CD4-positive, alpha-beta memory T cell (primary cell): ENCODE measurements at regions not wholly inside any gene's neighbourhood (a gene's known extent, or its start where the extent isn't known, plus 50 kb on each side); places are given as distances from the start of the nearest gene placed in this dataset.

Experiments
- CTCF ChIA-PET: fragments of 350-600 bp; sonication (Branson Sonifier 250); formaldehyde crosslinking; loops from one replicate; lab custom pipeline; 2021; ENCODE audit warnings: inconsistent platforms; ENCODE audit not compliant: partially characterized antibody; lab: Charles Lee
- POLR2A ChIA-PET: fragments of 350-600 bp; sonication (Branson Sonifier 250); formaldehyde crosslinking; loops from one replicate; lab custom pipeline; 2021; ENCODE audit not compliant: partially characterized antibody; lab: Charles Lee
- DNase-seq, 5 donors: peaks; one replicate each; pipeline versions ENCODE4 v3.0.0 to v3.0.0-alpha.2; 2020 to 2022; ENCODE audit warnings: mixed read lengths in 1 of 5
- H3K27ac ChIP-seq: one replicate; pipeline ENCODE4 v1.7.0; 2013; ENCODE audit warnings: low read depth, low read length
- H3K27me3 ChIP-seq: 2 replicates; pipeline ENCODE4 v1.7.0; 2013; ENCODE audit warnings: mild to moderate bottlenecking, low read length, moderate library complexity; ENCODE audit not compliant: insufficient read depth
- H3K36me3 ChIP-seq: 2 replicates; pipeline ENCODE4 v1.7.0; 2013; ENCODE audit warnings: mild to moderate bottlenecking, low read length, moderate library complexity; ENCODE audit not compliant: insufficient read depth
- H3K4me1 ChIP-seq: 2 replicates; pipeline ENCODE4 v1.7.0; 2013; ENCODE audit warnings: mild to moderate bottlenecking, low read length, moderate library complexity; ENCODE audit not compliant: insufficient read depth
- H3K4me3 ChIP-seq, 2 donors: one replicate each; pipeline ENCODE4 v1.7.0; 2013; ENCODE audit warnings: low read length in 2 of 2, mild to moderate bottlenecking in 1 of 2
- H3K9me3 ChIP-seq, 2 donors: one replicate each; pipeline ENCODE4 v1.7.0; 2013; ENCODE audit warnings: low read length in 2 of 2, control low read depth in 1 of 2; ENCODE audit not compliant: control insufficient read depth in 1 of 2
- H3K27ac Mint-ChIP-seq, 7 donors: one replicate each; pipeline ENCODE4 v1.8.0; 2020 to 2021; ENCODE audit warnings: mixed read lengths in 7 of 7, mild to moderate bottlenecking in 6 of 7, inconsistent platforms in 3 of 7, moderate library complexity in 3 of 7
- H3K27me3 Mint-ChIP-seq, 2 donors: one replicate each; pipeline ENCODE4 v1.8.0; 2020 to 2021; ENCODE audit warnings: mixed read lengths in 2 of 2
- H3K36me3 Mint-ChIP-seq, 2 donors: one replicate each; pipeline ENCODE4 v1.8.0; 2020 to 2021; ENCODE audit warnings: mixed read lengths in 2 of 2, inconsistent platforms in 1 of 2, mild to moderate bottlenecking in 1 of 2
- H3K4me1 Mint-ChIP-seq, 4 donors: one replicate each; pipeline ENCODE4 v1.8.0; 2020 to 2021; ENCODE audit warnings: mixed read lengths in 4 of 4, mild to moderate bottlenecking in 1 of 4
- H3K4me3 Mint-ChIP-seq, 8 donors: one replicate each; pipeline ENCODE4 v1.8.0; 2020 to 2021; ENCODE audit warnings: mixed read lengths in 8 of 8, mild to moderate bottlenecking in 7 of 8, moderate library complexity in 6 of 8, inconsistent platforms in 3 of 8
- H3K9me3 Mint-ChIP-seq, 8 donors: one replicate each; pipeline ENCODE4 v1.8.0; 2020 to 2021; ENCODE audit warnings: mixed read lengths in 8 of 8, mild to moderate bottlenecking in 5 of 8, inconsistent platforms in 3 of 8, moderate library complexity in 1 of 8
- intact Hi-C: fragments of 100-400 bp; cut with micrococcal nuclease; formaldehyde crosslinking; loops from one replicate; pipeline ENCODE4 v1.15.1; 2023

DNA sequence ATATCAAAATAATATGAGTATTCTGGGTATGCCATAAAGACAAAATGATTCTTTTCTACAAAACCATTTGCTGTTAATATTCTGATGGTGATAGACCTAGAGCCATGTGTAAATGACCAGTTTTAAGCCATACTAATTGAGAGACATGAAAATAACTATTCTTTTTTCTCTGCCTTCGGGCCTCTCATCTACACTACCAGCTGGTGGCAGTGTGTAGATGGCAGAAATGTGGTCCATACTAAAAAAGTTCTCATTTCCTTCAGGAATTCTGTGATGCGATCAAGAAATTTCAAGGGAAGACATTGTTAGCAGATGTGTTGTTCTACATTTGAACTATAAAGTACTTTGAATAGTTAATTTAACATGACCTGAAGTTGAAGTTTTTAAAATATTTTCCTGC lies 485.2 kb downstream of the TRIB2 start:
- no peak overlapping the region for H3K27ac Mint-ChIP-seq
- H3K27me3 Mint-ChIP-seq: peaks cover 0 to 6% of the 10 kb centered on the region in 2 donors
- Histone ChIP-seq H3K27ac (no peak overlapping the region), H3K27me3 (no peaks in the 10 kb centered on the region), H3K4me1 (no peaks in the 10 kb centered on the region), H3K36me3 (no peaks in the 10 kb centered on the region), H3K9me3 (no peaks in the 10 kb centered on the region), H3K4me3 (no peak overlapping the region)
- intact Hi-C loops: no loop called here
- no peaks in the 10 kb centered on the region for H3K4me1 Mint-ChIP-seq
- H3K36me3 Mint-ChIP-seq: no peaks in the 10 kb centered on the region
- no peak overlapping the region for H3K4me3 Mint-ChIP-seq
- peaks cover 0 to 5% (median 0%) of the 10 kb centered on the region in 8 donors for H3K9me3 Mint-ChIP-seq
- no peak for DNase-seq
- ChIA-PET POLR2A (no interaction called here), CTCF (no interaction called here)

DNA sequence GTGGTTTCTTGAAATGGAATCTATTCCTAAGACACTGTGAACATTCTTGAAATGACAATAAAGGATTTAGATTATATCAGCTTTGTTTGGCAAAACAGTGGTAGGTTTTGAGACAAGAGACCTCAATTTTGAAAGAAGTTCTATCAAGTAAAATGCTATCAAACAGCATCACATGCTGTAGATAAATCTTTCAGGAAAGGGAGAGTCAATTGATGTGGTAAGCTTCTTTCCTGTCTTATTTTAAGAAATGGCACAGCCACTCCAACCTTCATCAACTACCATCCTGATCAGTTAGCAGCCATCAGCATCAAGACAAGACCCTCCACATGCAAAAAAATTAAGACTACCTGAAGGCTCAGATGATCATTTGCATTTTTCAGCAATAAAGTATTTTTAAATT lies 495.4 kb downstream of the TRIB2 start:
- no peak overlapping the region for H3K27ac Mint-ChIP-seq
- Histone ChIP-seq H3K4me3 (no peak overlapping the region), H3K36me3 (no peaks in the 10 kb centered on the region), H3K9me3 (no peaks in the 10 kb centered on the region), H3K27ac (no peak overlapping the region), H3K4me1 (no peaks in the 10 kb centered on the region), H3K27me3 (no peaks in the 10 kb centered on the region)
- ChIA-PET POLR2A (no interaction called here), CTCF (no interaction called here)
- no peaks in the 10 kb centered on the region for H3K36me3 Mint-ChIP-seq
- H3K4me3 Mint-ChIP-seq: no peak overlapping the region
- peaks cover 0 to 15% (median 5%) of the 10 kb centered on the region in 8 donors for H3K9me3 Mint-ChIP-seq
- peaks cover 0 to 10% (median 5%) of the 10 kb centered on the region in 4 donors for H3K4me1 Mint-ChIP-seq
- intact Hi-C loops: no loop called here
- peaks cover 0 to 2% of the 10 kb centered on the region in 2 donors for H3K27me3 Mint-ChIP-seq
- DNase-seq: no peak

DNA sequence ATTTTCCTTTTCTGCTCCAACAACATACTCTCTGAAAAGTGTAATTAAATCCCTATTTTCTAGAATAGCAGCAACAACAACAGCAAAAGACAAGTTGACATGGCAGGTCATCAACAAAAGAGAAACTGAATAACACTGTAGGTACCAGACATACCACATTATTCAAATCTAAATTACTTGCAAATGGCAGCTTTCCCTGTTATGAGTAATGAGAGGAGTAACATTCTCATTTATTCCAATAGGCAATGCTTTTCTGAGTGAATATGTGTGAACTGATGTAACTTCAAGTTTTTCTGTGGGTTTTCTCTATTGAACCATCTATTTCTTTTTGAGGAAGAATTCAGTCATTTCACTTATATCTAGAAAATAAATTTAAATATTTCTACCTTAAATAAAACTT lies 501.5 kb downstream of the TRIB2 start:
- ChIA-PET POLR2A (no interaction called here), CTCF (no interaction called here)
- Histone ChIP-seq H3K27ac (no peak overlapping the region), H3K4me3 (no peak overlapping the region), H3K9me3 (no peaks in the 10 kb centered on the region), H3K27me3 (no peaks in the 10 kb centered on the region), H3K36me3 (no peaks in the 10 kb centered on the region), H3K4me1 (no peaks in the 10 kb centered on the region)
- Mint-ChIP-seq H3K4me3 (no peak overlapping the region), H3K4me1 (no peaks in the 10 kb centered on the region), H3K9me3 (peaks cover 0 to 13% (median 5%) of the 10 kb centered on the region in 8 donors), H3K36me3 (no peaks in the 10 kb centered on the region), H3K27ac (no peak overlapping the region), H3K27me3 (peaks cover 0 to 7% of the 10 kb centered on the region in 2 donors)
- intact Hi-C loops: no loop called here
- DNase-seq: no peak

DNA sequence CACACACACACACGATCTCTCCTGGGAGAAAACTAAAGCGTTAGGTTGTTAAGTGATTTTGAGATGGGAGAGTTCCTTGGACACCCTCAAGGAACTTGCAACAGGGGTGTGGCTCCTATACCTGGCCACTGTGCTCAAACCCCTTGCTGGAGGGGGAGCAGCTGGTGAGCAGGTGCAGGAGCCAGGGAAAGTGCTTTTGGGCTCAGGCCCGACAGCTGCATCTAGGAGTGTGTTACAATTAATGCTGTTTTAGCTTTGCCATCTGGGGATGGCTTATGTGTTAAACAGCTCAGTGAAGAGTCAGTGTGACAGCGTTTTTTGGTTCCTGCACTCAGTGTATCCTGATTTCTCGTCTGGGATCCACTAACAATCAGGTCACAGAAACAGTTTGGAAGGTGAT lies 510.8 kb downstream of the TRIB2 start:
- Mint-ChIP-seq H3K4me1 (no peaks in the 10 kb centered on the region), H3K4me3 (no peak overlapping the region), H3K9me3 (no peaks in the 10 kb centered on the region), H3K27ac (no peak overlapping the region), H3K36me3 (no peaks in the 10 kb centered on the region), H3K27me3 (peaks cover 4 to 7% of the 10 kb centered on the region in 2 donors)
- Histone ChIP-seq H3K27ac (no peak overlapping the region), H3K4me1 (no peaks in the 10 kb centered on the region), H3K4me3 (no peak overlapping the region), H3K27me3 (no peaks in the 10 kb centered on the region), H3K36me3 (no peaks in the 10 kb centered on the region), H3K9me3 (no peaks in the 10 kb centered on the region)
- DNase-seq: no peak
- intact Hi-C loops: no loop called here
- ChIA-PET POLR2A (no interaction called here), CTCF (no interaction called here)

DNA sequence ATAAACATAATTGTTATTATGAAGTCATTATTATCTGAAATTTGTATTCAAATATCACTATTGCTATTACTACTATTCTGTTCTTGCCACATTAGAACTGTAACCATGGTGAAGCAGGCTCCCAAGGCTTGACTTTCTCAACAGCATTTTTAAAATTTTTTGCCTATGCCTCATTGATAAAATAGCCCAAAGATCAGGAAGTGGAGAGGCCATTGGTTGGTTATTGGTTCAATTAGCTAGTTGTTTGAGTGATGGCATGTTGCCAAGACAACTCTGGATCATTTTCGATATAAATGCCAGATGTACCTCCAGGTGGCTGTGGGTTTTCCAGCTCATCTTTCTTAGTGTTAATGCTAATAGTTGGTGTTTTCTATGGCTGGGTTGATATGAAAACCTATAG lies 513.5 kb downstream of the TRIB2 start:
- DNase-seq: no peak
- no peaks in the 10 kb centered on the region for H3K27me3 ChIP-seq
- no peaks in the 10 kb centered on the region for H3K4me1 ChIP-seq
- no peaks in the 10 kb centered on the region for H3K9me3 Mint-ChIP-seq
- no peaks in the 10 kb centered on the region for H3K36me3 ChIP-seq
- no peak overlapping the region for H3K27ac ChIP-seq
- intact Hi-C loops: no loop called here
- POLR2A ChIA-PET: no interaction called here
- CTCF ChIA-PET: no interaction called here
- H3K4me1 Mint-ChIP-seq: no peaks in the 10 kb centered on the region
- H3K4me3 Mint-ChIP-seq: no peak overlapping the region
- no peak overlapping the region for H3K27ac Mint-ChIP-seq
- H3K27me3 Mint-ChIP-seq: peaks cover 2 to 4% of the 10 kb centered on the region in 2 donors
- H3K36me3 Mint-ChIP-seq: no peaks in the 10 kb centered on the region
- H3K4me3 ChIP-seq: no peak overlapping the region
- no peaks in the 10 kb centered on the region for H3K9me3 ChIP-seq

DNA sequence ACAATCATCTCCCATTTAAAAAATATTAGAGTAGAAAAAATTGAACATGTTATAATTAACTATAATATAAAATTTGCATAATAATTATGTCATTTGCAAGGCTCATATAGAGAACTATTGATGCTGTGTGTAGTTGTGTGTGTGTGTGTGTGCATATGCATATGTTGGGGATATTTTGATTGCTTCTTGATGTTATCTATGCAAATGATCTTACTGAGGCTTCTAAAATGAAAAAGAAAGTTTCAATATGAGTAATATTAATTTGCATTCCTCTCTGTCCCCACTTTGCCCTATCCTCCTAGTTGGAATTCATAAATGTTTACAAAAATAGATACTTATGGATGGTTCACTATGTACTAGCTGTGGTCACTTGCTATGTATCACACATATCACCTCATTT lies 523.3 kb downstream of the TRIB2 start:
- peaks cover 0 to 3% (median 0%) of the 10 kb centered on the region in 8 donors for H3K9me3 Mint-ChIP-seq
- ChIA-PET POLR2A (no interaction called here), CTCF (no interaction called here)
- H3K27ac Mint-ChIP-seq: no peak overlapping the region
- H3K4me3 ChIP-seq: no peak overlapping the region
- H3K36me3 Mint-ChIP-seq: no peaks in the 10 kb centered on the region
- no peak overlapping the region for H3K4me3 Mint-ChIP-seq
- no peaks in the 10 kb centered on the region for H3K36me3 ChIP-seq
- H3K27me3 Mint-ChIP-seq: peaks cover 0 to 4% of the 10 kb centered on the region in 2 donors
- H3K27me3 ChIP-seq: no peaks in the 10 kb centered on the region
- no peak overlapping the region for H3K27ac ChIP-seq
- H3K9me3 ChIP-seq: no peaks in the 10 kb centered on the region
- DNase-seq: no peak
- H3K4me1 ChIP-seq: no peaks in the 10 kb centered on the region
- H3K4me1 Mint-ChIP-seq: no peaks in the 10 kb centered on the region
- intact Hi-C loops: no loop called here

DNA sequence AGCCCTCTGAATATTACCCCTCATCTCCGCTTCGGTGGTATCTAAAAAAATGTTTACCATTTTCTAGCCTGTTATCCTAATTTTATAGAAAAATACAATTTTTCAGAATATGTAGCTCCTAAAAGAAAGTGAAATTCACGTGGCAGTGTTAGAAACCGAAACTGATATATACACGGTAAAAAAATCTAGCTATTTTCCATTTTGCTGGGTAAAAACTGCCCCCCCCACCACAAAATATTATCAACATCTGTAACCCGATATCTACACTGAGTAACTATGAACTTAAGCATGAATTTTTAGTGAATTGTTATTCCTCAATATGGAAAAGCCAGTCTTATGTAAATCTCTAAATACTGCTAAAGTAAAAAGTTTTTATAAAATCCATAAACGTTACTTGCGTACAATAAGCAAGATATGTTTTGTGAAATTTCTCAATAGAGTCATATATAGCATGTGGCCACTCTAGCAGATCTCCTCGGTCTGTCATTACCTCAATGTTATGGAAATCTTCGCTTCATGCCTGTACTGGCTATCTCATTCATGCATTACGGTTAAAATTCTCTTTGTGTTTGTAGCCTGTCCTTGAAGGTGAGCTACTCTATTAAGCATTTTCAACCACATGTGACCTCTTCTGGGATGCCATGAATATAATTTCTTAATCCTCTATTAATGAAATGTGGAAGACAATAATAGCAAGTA lies 524.2 kb downstream of the TRIB2 start:
- no peak overlapping the region for H3K27ac ChIP-seq
- H3K27ac Mint-ChIP-seq: no peak overlapping the region
- ChIA-PET POLR2A (no interaction called here), CTCF (no interaction called here)
- no peaks in the 10 kb centered on the region for H3K4me1 ChIP-seq
- intact Hi-C loops: no loop called here
- H3K4me3 ChIP-seq: no peak overlapping the region
- H3K4me1 Mint-ChIP-seq: no peaks in the 10 kb centered on the region
- H3K36me3 Mint-ChIP-seq: no peaks in the 10 kb centered on the region
- H3K27me3 Mint-ChIP-seq: peaks cover 0 to 4% of the 10 kb centered on the region in 2 donors
- H3K9me3 Mint-ChIP-seq: peaks cover 0 to 3% (median 0%) of the 10 kb centered on the region in 8 donors
- no peak for DNase-seq
- no peaks in the 10 kb centered on the region for H3K27me3 ChIP-seq
- no peaks in the 10 kb centered on the region for H3K9me3 ChIP-seq
- H3K4me3 Mint-ChIP-seq: no peak overlapping the region
- no peaks in the 10 kb centered on the region for H3K36me3 ChIP-seq
